SK-N-MC (cell line): ENCODE measurements at regions not wholly inside any gene's neighbourhood (a gene's known extent, or its start where the extent isn't known, plus 50 kb on each side); places are given as distances from the start of the nearest gene placed in this dataset.

Source experiments
- EZH2 ChIP-seq: fragments of 200-600 bp; sonication (generic); IDR thresholded peaks from one replicate; pipeline ENCODE4 v1.6.1; 2017; ENCODE audit warnings: antibody characterized with exemption
- POLR2AphosphoS5 ChIP-seq: IDR thresholded peaks from 2 replicates; pipeline ENCODE4 v1.6.1; 2012; ENCODE audit warnings: mild to moderate bottlenecking, low read depth, low read length, borderline replicate concordance

GRCh38 chr7:19213746-19214145 lies 68.5 kb upstream of the FERD3L start:
- TF ChIP-seq EZH2: no peak
- TF ChIP-seq POLR2AphosphoS5: no peak
